ENCODE measurements at regions not wholly inside any gene's neighbourhood (a gene's known extent, or its start where the extent isn't known, plus 50 kb on each side); places are given as distances from the start of the nearest gene placed in this dataset.

DNA sequence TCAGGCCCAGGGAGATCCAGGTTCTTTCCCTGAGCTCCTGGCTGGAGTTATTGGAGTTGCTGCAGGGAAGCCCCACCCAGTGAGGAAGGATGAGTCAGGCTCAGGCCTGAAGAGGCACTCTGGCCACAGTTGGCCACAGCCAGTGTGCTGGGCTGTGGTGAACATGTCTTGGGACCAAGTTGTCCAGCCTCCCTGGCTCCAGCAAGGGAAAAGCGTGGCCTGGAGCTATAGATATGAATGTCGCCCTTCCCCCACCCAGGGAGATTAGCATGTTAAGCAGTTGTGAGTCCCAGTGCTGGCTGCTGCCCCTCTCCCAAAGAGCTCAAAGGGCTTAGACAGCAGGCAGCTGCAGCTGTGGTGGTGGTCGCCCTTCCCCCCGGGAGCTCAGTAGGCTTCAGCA lies 963.2 kb downstream of the ROBO2 start:
- DNase-seq: peak; percentile 67
- Histone ChIP-seq H3K27me3 (ENCODE audit: insufficient read depth, low read depth, severe bottlenecking) (no peaks in the 10 kb centered on the region), H3K36me3 (no peaks in the 10 kb centered on the region), H3K27ac (no peak overlapping the region; the same call in 1 of the 2 replicates), H3K4me3 (ENCODE audit: low read depth, low read length) (no peak overlapping the region), H3K9me3 (ENCODE audit: severe bottlenecking) (peaks cover 3% of the 10 kb centered on the region)
- TF ChIP-seq, protein P1, sequence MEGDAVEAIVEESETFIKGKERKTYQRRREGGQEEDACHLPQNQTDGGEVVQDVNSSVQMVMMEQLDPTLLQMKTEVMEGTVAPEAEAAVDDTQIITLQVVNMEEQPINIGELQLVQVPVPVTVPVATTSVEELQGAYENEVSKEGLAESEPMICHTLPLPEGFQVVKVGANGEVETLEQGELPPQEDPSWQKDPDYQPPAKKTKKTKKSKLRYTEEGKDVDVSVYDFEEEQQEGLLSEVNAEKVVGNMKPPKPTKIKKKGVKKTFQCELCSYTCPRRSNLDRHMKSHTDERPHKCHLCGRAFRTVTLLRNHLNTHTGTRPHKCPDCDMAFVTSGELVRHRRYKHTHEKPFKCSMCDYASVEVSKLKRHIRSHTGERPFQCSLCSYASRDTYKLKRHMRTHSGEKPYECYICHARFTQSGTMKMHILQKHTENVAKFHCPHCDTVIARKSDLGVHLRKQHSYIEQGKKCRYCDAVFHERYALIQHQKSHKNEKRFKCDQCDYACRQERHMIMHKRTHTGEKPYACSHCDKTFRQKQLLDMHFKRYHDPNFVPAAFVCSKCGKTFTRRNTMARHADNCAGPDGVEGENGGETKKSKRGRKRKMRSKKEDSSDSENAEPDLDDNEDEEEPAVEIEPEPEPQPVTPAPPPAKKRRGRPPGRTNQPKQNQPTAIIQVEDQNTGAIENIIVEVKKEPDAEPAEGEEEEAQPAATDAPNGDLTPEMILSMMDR (IDR thresholded peaks at IDR 0.05; ENCODE audit: low read depth, low read length): no peak

- Histone ChIP-seq H3K4me3 (ENCODE audit: low read depth, low read length) (no peak overlapping the region), H3K27ac (no peak overlapping the region), H3K36me3 (no peaks in the 10 kb centered on the region), H3K27me3 (ENCODE audit: insufficient read depth, low read depth, severe bottlenecking) (no peaks in the 10 kb centered on the region), H3K9me3 (ENCODE audit: severe bottlenecking) (peaks cover 3% of the 10 kb centered on the region)
- TF ChIP-seq, protein P1 (IDR thresholded peaks at IDR 0.05; ENCODE audit: low read depth, low read length): no peak
- DNase-seq: no peak
These were observed 964.7 kb downstream of the ROBO2 start for GRCh38 chr3:78004571-78004970.

DNA sequence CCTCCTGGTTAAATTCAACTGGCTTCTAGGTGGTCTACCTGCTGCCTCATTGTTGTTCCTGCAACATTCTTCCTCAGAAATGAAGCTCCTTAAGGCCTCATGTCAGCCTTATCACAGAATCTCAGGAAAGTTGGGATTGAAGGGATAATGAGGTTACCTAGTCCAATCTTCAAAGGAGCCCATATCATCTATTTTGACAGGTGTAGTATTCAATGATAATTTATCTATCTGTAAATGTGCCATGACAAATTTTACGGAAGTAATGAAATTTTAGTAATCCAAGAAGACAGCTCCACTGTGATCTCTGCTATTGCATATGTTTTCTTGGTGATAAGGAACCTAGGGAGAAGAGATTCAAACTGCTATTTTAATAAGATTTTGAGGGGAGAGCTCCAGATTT lies 973.8 kb downstream of the ROBO2 start:
- Histone ChIP-seq H3K36me3 (no peaks in the 10 kb centered on the region), H3K27me3 (ENCODE audit: insufficient read depth, low read depth, severe bottlenecking) (no peaks in the 10 kb centered on the region), H3K27ac (no peak overlapping the region), H3K4me3 (ENCODE audit: low read depth, low read length) (no peak overlapping the region), H3K9me3 (ENCODE audit: severe bottlenecking) (no peaks in the 10 kb centered on the region)
- TF ChIP-seq, protein P1 (IDR thresholded peaks at IDR 0.05; ENCODE audit: low read depth, low read length): no peak
- DNase-seq: no peak

DNA sequence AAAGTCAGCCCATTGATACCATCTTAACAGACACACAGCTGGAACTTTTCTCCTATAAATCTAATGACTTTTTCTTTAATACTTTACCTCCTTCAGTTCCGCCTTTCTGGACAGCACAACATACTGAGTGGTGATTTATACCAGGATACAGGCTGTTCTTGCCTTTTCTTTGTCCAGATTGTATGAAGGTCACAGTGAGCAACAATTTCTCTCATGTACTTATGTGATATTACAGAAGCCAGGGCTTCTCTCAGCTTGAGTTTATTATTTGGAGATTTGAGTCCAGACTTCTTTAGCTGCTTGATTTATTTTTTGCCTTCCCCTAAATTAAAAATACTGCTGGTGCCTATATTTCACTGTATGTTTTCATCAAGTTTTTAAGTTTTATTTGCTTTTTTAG lies 976.0 kb downstream of the ROBO2 start:
- Histone ChIP-seq H3K27ac (no peak overlapping the region), H3K9me3 (ENCODE audit: severe bottlenecking) (no peaks in the 10 kb centered on the region), H3K36me3 (no peaks in the 10 kb centered on the region), H3K27me3 (ENCODE audit: insufficient read depth, low read depth, severe bottlenecking) (no peaks in the 10 kb centered on the region), H3K4me3 (ENCODE audit: low read depth, low read length) (no peak overlapping the region)
- DNase-seq: no peak
- TF ChIP-seq, protein P1 (IDR thresholded peaks at IDR 0.05; ENCODE audit: low read depth, low read length): no peak

GRCh38 chr3:78021710-78022109 lies 981.8 kb downstream of the ROBO2 start:
- H3K9me3 ChIP-seq (ENCODE audit: severe bottlenecking): no peaks in the 10 kb centered on the region
- TF ChIP-seq, protein P1 (IDR thresholded peaks at IDR 0.05; ENCODE audit: low read depth, low read length): no peak
- H3K27ac ChIP-seq: no peak overlapping the region
- H3K4me3 ChIP-seq (ENCODE audit: low read depth, low read length): no peak overlapping the region
- DNase-seq: no peak
- H3K36me3 ChIP-seq: no peaks in the 10 kb centered on the region
- H3K27me3 ChIP-seq (ENCODE audit: insufficient read depth, low read depth, severe bottlenecking): no peaks in the 10 kb centered on the region

GRCh38 chr3:78022232-78022631 lies 982.3 kb downstream of the ROBO2 start:
- no peak overlapping the region for H3K27ac ChIP-seq
- TF ChIP-seq, protein P1 (IDR thresholded peaks at IDR 0.05; ENCODE audit: low read depth, low read length): no peak
- no peak overlapping the region for H3K4me3 ChIP-seq (ENCODE audit: low read depth, low read length)

More at GRCh38 chr3:78022232-78022631, 982.3 kb downstream of the ROBO2 start:
- Histone ChIP-seq H3K36me3 (no peaks in the 10 kb centered on the region), H3K9me3 (ENCODE audit: severe bottlenecking) (no peaks in the 10 kb centered on the region), H3K27me3 (ENCODE audit: insufficient read depth, low read depth, severe bottlenecking) (no peaks in the 10 kb centered on the region)
- DNase-seq: no peak
